ENCODE measurements at regions not wholly inside any gene's neighbourhood (a gene's known extent, or its start where the extent isn't known, plus 50 kb on each side); places are given as distances from the start of the nearest gene placed in this dataset.
"Not testable (repeated sequence)": the region's sequence is repeated elsewhere in the genome, so short reads cannot be mapped to it uniquely, and the experiment has no call there.

DNA sequence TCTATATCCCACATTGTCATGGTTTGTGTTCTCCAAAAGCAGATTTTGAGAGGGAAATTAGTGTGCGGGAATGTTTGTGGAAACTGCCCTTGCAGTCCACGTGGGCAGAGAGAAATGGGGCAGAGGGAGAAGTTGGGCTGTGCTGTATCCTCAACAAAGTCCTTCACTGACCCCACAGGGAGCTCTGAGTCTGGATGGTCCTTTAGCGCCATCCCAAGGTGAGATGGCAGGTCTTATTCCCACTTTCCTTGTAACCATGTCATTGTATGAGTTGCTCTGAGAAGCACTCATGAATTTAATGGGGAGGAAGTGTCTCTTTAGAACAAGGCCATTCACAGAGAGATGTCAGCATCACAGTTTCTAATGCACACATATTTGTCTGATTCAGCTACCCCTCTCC, 127.1 kb downstream of the ANKRD18B start:
- peaks cover 10% of the 10 kb centered on the region for H3K27me3 Mint-ChIP-seq (ENCODE audit: unreplicated experiment)
- TF ChIP-seq, protein P1, sequence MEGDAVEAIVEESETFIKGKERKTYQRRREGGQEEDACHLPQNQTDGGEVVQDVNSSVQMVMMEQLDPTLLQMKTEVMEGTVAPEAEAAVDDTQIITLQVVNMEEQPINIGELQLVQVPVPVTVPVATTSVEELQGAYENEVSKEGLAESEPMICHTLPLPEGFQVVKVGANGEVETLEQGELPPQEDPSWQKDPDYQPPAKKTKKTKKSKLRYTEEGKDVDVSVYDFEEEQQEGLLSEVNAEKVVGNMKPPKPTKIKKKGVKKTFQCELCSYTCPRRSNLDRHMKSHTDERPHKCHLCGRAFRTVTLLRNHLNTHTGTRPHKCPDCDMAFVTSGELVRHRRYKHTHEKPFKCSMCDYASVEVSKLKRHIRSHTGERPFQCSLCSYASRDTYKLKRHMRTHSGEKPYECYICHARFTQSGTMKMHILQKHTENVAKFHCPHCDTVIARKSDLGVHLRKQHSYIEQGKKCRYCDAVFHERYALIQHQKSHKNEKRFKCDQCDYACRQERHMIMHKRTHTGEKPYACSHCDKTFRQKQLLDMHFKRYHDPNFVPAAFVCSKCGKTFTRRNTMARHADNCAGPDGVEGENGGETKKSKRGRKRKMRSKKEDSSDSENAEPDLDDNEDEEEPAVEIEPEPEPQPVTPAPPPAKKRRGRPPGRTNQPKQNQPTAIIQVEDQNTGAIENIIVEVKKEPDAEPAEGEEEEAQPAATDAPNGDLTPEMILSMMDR (IDR thresholded peaks at IDR 0.05; ENCODE audit: unreplicated experiment) = no peak
- no peak overlapping the region for H3K4me3 Mint-ChIP-seq (ENCODE audit: low read depth, unreplicated experiment)
- intact Hi-C loops (cut with micrococcal nuclease; ENCODE audit: unreplicated experiment) = no loop called here
- H3K36me3 Mint-ChIP-seq (ENCODE audit: insufficient read depth, unreplicated experiment) = no peaks in the 10 kb centered on the region
- CTCF ChIA-PET = no interaction called here
- H3K27ac Mint-ChIP-seq (ENCODE audit: unreplicated experiment) = no peak overlapping the region
- no peak for DNase-seq
- no peaks in the 10 kb centered on the region for H3K4me1 Mint-ChIP-seq (ENCODE audit: low read depth, unreplicated experiment)
- BruUV-seq (replicated peaks) = no TSS peak
- H3K9me3 Mint-ChIP-seq (ENCODE audit: low read depth, unreplicated experiment) = no peaks in the 10 kb centered on the region

DNA sequence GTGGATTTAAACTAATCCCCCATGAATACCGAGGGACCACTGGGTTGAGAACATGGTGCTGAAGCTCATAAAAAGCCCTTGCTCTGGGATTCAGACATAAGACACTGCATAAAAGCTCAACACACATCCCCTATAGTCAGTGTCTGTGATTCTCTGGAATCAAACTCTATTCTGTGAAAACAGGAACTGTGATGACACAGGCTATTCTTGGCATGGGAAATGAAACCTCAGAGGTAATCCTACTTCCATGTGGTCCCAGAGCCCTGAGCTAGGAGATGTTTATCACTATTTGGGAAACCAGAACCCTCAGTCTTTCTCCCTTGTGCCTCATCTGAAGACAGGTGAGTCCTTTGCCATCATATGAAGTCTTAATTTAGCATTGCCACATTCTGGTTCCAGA, 135.4 kb upstream of the PRSS3 start:
- no peak for DNase-seq
- CTCF ChIA-PET = no interaction called here
- Mint-ChIP-seq H3K36me3 (ENCODE audit: insufficient read depth, unreplicated experiment) (no peaks in the 10 kb centered on the region), H3K27ac (ENCODE audit: unreplicated experiment) (no peak overlapping the region), H3K27me3 (ENCODE audit: unreplicated experiment) (peaks cover 42% of the 10 kb centered on the region), H3K4me1 (ENCODE audit: low read depth, unreplicated experiment) (no peaks in the 10 kb centered on the region), H3K9me3 (ENCODE audit: low read depth, unreplicated experiment) (no peaks in the 10 kb centered on the region), H3K4me3 (ENCODE audit: low read depth, unreplicated experiment) (no peak overlapping the region)
- no TSS peak for BruUV-seq (replicated peaks)
- intact Hi-C loops (cut with micrococcal nuclease; ENCODE audit: unreplicated experiment) = no loop called here
- TF ChIP-seq, protein P1 (IDR thresholded peaks at IDR 0.05; ENCODE audit: unreplicated experiment) = no peak

DNA sequence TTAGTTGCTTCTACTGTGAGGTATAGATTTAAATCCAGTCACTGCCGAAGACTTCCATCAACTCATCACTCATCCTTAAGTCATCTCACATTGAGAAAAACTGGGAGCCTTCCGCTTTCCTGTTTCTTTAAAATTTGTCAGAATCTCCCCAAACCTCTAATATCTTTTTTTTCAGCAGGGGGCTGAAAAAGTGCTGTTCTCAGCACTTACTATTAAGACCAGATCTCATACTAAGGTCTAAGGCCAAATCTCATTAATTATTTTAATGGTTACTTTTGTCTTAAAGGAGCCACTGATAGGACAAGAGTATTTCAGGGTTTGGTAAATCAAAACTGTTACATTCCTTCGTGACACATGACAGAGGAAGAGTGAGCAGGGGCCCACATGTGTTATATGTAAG, 134.6 kb upstream of the PRSS3 start:
- DNase-seq = no peak
- CTCF ChIA-PET = no interaction called here

DNA sequence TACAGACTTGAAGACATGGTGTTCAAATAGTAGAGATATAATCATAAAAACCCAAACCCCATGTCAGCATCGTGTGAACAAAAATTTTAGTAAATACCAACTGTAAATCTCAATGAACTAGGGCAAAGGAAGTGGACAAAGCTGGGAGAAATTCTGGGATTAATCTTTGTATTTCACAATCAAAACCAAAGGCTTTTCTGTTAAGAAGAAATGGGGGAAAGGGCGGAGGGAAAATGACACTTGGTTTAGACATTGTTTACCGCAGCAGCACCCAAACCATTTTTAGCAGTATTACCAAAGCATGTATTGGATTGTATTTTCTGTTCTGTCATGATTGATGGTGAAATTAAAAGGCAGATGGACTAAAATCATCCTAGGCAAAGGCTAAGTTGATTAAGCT, 134.2 kb upstream of the PRSS3 start:
- BruUV-seq (replicated peaks) = no TSS peak
- intact Hi-C loops (cut with micrococcal nuclease; ENCODE audit: unreplicated experiment) = no loop called here
- no peaks in the 10 kb centered on the region for H3K9me3 Mint-ChIP-seq (ENCODE audit: low read depth, unreplicated experiment)
- CTCF ChIA-PET = no interaction called here
- H3K27ac Mint-ChIP-seq (ENCODE audit: unreplicated experiment) = no peak overlapping the region
- H3K4me3 Mint-ChIP-seq (ENCODE audit: low read depth, unreplicated experiment) = no peak overlapping the region
- TF ChIP-seq, protein P1 (IDR thresholded peaks at IDR 0.05; ENCODE audit: unreplicated experiment) = no peak
- H3K27me3 Mint-ChIP-seq (ENCODE audit: unreplicated experiment) = peaks cover 45% of the 10 kb centered on the region
- H3K36me3 Mint-ChIP-seq (ENCODE audit: insufficient read depth, unreplicated experiment) = no peaks in the 10 kb centered on the region
- H3K4me1 Mint-ChIP-seq (ENCODE audit: low read depth, unreplicated experiment) = no peaks in the 10 kb centered on the region
- DNase-seq = no peak

More for the DNA sequence above, 134.6 kb upstream of the PRSS3 start:
- H3K4me3 Mint-ChIP-seq (ENCODE audit: low read depth, unreplicated experiment) = no peak overlapping the region
- no peak overlapping the region for H3K27ac Mint-ChIP-seq (ENCODE audit: unreplicated experiment)
- intact Hi-C loops (cut with micrococcal nuclease; ENCODE audit: unreplicated experiment) = no loop called here
- H3K36me3 Mint-ChIP-seq (ENCODE audit: insufficient read depth, unreplicated experiment) = no peaks in the 10 kb centered on the region
- no peaks in the 10 kb centered on the region for H3K9me3 Mint-ChIP-seq (ENCODE audit: low read depth, unreplicated experiment)
- BruUV-seq (replicated peaks) = no TSS peak
- peaks cover 45% of the 10 kb centered on the region for H3K27me3 Mint-ChIP-seq (ENCODE audit: unreplicated experiment)
- TF ChIP-seq, protein P1 (IDR thresholded peaks at IDR 0.05; ENCODE audit: unreplicated experiment) = no peak
- H3K4me1 Mint-ChIP-seq (ENCODE audit: low read depth, unreplicated experiment) = no peaks in the 10 kb centered on the region

DNA sequence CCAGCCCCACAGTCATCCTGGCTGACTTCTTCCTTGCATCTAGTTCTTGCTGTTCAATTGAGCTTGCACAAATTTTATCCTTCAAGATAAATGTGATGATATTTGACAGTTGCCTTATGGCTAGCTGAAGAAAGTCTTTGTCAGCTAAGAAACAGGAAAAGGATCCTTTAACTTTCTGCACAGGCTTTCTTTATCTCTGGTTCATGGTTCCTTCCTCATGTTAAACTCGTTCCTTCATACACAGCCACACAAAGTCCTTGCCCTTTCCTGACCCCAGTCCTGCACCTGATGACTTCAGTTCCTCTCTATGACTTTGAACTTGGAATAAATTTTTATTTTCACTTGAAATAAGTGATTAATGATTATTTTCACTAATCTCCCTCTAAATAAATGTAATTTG, 132.5 kb upstream of the PRSS3 start:
- no peak overlapping the region for H3K27ac Mint-ChIP-seq (ENCODE audit: unreplicated experiment)
- BruUV-seq (replicated peaks) = no TSS peak
- intact Hi-C loops (cut with micrococcal nuclease; ENCODE audit: unreplicated experiment) = no loop called here
- H3K9me3 Mint-ChIP-seq (ENCODE audit: low read depth, unreplicated experiment) = no peaks in the 10 kb centered on the region
- H3K36me3 Mint-ChIP-seq (ENCODE audit: insufficient read depth, unreplicated experiment) = no peaks in the 10 kb centered on the region
- no peak for DNase-seq
- CTCF ChIA-PET = no interaction called here
- TF ChIP-seq, protein P1 (IDR thresholded peaks at IDR 0.05; ENCODE audit: unreplicated experiment) = no peak
- H3K27me3 Mint-ChIP-seq (ENCODE audit: unreplicated experiment) = peaks cover 49% of the 10 kb centered on the region
- no peak overlapping the region for H3K4me3 Mint-ChIP-seq (ENCODE audit: low read depth, unreplicated experiment)
- no peaks in the 10 kb centered on the region for H3K4me1 Mint-ChIP-seq (ENCODE audit: low read depth, unreplicated experiment)

DNA sequence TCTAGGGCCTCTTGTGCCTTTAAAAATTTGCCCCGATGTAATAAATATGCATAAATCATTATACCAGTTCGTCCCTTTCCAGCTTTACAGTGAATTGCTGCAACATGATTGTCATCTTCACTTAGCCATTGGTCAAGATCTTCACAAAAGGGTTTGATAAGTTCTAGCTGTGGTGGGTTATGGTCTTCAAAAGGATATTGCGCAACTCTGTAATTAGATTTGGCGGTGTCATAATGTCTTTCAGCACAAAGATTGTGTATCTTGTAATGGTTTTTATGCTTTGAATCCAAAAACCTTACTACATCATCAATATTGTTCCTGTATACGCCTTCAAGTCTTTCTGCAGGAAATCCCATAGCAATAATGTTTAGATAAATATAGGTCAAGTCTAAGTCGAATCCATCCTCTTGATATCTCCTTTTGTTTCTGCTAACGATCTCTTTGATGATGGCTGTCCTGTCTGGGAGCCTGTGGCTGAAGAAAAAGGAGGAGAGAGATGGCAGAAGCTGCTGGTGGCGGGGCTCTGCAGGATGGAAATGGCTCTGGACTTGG, 119.1 kb upstream of the PRSS3 start:
- peaks cover 65% of the 10 kb centered on the region for H3K27me3 Mint-ChIP-seq (ENCODE audit: unreplicated experiment)
- not testable (repeated sequence) for H3K27ac Mint-ChIP-seq (ENCODE audit: unreplicated experiment)

More for the DNA sequence above, 119.1 kb upstream of the PRSS3 start:
- H3K36me3 Mint-ChIP-seq (ENCODE audit: insufficient read depth, unreplicated experiment); H3K9me3 Mint-ChIP-seq (ENCODE audit: low read depth, unreplicated experiment); DNase-seq; BruUV-seq (replicated peaks); CTCF ChIA-PET; intact Hi-C loops (cut with micrococcal nuclease; ENCODE audit: unreplicated experiment): not testable (repeated sequence)
- peaks cover 17% of the 10 kb centered on the region for H3K4me1 Mint-ChIP-seq (ENCODE audit: low read depth, unreplicated experiment)
- H3K4me3 Mint-ChIP-seq (ENCODE audit: low read depth, unreplicated experiment) = peak overlapping the region; percentile 70
